ENCODE measurements at regions not wholly inside any gene's neighbourhood (a gene's known extent, or its start where the extent isn't known, plus 50 kb on each side); places are given as distances from the start of the nearest gene placed in this dataset.

DNA sequence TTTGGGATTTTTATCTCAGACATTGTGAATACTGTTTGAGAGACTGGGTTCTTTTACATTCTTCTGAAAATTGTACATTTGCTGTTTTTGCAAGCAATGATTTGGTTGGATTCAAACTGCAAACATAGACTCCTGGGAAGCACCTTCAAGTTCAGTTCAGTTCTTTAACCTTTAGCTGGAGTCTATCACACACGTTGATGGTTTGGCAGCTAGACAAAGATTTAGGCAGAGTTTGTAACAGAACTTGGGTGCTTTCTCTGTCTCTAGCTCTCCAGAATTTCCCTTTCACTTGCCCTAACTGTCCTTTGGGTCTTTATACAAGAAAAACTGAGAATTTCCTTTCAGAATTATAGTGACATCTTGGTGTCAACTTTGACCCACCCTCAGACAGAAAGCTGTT, 556.6 kb downstream of the DIAPH3 start:
- no peak for DNase-seq

DNA sequence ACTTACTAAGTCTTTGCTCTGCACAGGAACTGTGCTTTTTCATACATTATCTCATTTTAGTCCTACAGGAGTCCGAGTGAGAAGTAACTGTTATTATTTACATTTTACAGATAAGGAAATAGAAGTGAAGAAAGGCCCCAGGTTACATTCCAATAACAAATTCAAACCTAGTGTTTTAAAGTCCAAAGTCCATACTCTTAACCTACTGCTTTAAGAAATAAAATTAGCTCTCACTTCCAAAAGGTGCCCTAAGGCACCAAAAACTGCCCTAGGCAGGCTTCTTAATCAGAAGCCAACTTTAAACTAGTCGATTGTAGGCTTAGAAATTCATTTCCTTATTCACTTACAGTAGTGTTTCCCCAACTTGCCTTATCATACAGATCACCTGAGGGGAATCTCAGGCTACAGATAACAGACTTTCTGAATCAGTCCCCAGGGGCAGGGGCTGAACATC, 555.9 kb downstream of the DIAPH3 start:
- DNase-seq: no peak

DNA sequence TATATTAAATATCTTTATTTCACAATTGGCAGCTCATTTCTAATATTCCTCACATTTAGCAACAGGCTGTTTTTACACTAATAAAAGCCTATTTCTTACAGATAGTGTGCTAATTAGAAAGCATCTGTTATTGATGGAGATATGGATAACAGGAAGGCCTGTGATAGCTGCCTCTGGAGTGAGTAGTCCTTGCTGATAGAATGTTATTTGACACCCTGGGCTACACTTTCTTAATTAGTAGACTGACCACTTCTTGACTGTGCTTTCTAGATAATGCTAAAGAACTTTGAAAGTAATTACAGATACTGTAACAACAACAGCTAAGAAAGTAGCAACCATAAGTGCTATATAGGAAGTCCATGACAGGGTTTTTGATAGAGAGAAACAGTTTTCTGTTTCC, 554.3 kb downstream of the DIAPH3 start:
- no peak for DNase-seq

All from islet precursor cell (in vitro differentiated cells).